ENCODE measurements at regions not wholly inside any gene's neighbourhood (a gene's known extent, or its start where the extent isn't known, plus 50 kb on each side); places are given as distances from the start of the nearest gene placed in this dataset.
"Not testable (repeated sequence)": the region's sequence is repeated elsewhere in the genome, so short reads cannot be mapped to it uniquely, and the experiment has no call there.

DNA sequence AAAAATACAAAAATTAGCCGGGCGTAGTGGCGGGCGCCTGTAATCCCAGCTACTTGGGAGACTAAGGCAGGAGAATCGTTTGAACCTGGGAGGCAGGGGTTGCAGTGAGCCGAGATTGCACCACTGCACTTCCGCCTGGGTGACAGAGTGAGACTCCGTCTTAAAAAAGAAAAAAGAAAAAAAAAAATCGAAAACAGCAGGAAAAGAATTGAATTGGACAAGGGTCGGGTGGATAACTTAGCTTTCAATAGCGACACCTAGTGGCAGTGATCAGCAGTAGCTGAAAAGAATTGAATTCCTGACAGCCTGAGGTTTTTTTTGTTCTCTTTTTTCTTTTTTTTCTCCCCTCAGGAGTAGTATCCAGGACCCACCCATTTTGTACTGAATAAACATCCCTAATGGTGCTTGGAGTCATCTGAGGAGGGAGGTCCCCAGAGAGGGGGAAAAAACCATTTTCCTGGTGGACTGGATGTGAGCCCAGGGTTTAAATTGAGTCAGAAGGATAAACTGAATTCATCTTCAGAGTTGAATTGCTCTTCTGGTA, 55.1 kb downstream of the CYCS start:
- peak; percentile 60 for ATAC-seq

DNA sequence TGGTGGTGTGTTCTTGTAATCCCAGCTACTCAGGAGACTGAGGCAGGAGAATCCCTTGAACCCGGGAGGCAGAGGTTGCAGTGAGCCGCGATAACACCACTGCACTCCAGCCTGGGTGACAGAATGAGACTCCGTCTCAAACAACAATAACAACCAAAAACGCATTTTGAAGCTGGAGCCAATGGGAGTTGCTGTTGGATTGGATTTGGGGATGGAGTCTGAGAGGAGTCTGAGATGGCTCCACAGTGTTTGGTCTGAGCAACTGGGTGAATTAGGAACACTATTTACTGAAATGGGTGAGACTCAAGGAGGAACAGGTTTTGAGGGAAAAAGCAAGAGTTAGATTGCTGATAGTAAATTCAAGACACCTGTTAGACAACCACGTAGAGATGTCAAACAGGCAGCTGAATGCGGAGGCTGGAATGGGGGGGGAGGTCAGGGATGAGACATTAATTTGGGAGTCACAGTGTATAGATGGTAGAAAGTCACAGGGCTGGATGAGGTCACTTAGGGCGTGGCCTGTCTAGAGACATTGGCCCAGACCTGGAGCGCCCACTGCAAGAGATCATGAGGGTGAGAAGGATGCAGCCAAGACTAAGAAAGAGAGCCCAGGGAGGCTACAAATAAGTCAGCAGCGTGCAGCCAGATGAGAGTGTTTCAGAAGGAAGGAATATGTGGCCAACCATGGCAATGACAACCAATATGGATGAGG, 56.4 kb downstream of the CYCS start:
- ATAC-seq = peak; percentile 50

DNA sequence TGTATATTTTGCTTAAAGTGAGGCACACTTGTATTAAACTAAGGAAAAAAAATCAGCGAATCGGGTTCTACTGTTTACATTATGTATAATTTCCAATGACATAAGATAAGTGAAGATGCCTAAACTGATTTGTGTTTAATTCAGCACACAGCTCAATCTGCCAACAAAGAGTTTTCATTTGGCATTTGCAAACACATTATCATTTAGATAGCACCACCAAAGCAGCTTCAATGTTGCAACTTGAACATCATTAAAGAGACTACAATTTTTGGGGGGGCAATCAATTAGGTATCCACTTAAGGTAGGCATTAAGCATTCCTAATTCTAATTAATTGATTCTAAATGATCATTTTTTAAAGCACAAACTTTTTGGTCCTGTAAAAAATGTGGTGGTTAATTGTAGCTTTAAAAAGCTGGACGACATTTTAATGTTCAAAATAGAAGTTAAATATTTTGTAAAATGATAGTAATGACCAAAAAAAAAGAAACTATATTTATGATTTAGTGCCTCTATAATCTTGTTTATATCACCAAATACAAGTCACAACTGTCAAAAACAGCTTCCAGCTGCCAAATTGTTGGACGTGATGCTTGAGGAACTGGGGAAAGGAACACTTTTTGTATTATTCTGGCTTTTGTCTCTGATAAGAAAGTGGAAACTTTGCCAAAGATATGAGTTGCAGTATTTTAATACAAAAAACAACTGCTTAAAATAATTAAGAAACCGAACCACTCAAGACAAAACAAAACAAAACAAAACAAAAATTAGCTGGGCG, 57.1 kb downstream of the CYCS start:
- ATAC-seq = no peak

DNA sequence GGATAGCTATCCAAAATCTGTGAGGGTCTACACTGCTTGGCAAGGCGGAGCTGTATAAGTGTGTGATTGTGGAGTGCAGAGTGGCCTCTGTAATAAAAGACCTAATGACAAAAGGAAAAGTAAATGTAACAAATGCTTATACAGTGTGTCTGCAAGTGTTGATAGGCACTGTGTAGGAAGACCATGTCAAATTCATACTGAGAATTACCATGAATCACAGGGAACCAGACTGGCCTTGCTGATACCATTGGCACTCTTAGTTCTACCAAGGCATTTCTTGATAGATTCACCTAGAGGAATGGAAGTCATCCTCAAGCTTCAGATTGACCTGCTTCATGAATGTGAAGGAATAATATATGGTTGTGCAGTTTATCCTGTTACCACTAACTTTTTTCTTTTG, 58.8 kb downstream of the CYCS start:
- ATAC-seq = no peak

DNA sequence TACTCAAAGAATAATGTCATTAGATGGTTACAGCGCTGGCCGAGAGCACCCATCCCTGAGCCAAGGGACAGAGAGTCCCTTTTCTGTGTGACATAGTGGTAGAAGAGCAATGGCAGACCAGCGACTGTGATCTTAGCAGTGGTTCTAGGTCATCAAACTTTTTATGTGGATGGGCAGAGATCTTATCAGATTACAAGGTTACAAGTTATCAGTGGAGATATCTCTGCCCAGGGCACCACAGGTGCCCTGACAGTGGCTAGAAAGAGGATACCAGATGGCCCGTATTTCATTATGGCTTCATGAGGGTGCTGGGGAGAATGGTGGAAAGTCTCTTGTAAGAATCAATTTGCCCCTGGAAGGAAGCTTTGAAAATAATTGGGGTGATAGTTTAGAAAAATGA, 62.7 kb downstream of the CYCS start:
- no peak for ATAC-seq

DNA sequence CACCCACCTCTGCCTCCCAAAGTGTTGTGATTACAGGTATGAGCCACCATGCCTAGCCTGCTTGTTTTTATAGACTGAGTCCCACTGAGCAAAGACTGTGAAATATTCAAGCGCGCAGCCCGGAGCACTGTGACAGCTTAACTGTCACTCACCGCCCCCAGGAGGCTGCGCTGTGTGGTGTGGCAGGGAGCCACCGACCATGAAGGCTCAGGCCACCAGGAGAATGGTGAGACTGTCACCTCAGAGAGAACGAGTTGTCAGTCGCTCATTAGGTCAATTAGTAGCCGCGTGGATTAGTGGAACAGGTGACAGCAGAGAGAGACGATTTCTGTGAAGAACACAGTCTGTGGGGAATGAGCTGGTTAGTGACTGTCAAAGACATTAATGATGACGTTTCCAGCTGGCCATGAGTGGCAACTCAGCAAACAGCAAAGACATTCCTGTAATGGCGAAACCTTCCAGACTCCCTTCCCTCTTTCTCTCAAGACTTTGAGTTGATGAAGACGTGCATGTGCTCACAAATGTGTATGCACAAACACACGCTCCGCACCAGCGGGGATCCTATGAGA, 64.5 kb downstream of the CYCS start:
- ATAC-seq = no peak

DNA sequence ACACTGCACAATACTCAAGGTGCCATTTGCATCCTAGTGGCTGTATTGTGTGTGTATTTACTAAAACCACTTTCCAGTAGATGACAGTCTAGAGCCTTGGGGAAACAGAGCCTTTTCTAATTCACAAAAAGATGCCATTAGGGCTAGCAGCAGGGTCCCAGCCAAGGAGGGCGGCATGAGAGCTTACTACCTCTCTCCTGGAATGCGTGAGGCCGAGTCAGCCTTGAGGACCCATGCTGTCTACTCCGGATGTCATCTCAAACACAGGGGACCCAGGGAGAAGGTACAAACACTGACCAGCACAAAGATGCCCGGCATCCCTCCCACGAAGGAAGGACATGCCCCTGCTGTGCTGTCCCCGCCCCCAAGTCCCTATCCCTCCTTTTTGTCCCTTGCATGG, 65.5 kb downstream of the CYCS start:
- ATAC-seq = no peak

DNA sequence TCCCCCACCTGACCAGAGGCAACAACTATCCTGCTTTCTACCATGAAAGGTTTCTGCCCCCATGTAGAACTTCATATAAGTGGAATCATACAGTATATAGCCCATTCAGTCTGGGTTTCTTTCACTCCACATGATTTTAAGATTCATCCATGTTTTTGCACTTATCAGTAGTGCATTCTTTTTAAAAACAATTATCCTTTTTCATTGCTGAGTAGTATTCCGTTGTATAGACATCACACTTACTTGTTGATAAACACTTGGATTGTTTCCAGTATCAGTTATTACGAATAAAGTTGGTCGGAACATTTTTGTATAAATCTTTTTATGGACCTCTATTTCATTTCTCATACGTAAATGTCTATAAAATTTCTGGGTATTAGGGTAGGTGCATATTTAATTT, 68.7 kb downstream of the CYCS start:
- ATAC-seq = no peak

DNA sequence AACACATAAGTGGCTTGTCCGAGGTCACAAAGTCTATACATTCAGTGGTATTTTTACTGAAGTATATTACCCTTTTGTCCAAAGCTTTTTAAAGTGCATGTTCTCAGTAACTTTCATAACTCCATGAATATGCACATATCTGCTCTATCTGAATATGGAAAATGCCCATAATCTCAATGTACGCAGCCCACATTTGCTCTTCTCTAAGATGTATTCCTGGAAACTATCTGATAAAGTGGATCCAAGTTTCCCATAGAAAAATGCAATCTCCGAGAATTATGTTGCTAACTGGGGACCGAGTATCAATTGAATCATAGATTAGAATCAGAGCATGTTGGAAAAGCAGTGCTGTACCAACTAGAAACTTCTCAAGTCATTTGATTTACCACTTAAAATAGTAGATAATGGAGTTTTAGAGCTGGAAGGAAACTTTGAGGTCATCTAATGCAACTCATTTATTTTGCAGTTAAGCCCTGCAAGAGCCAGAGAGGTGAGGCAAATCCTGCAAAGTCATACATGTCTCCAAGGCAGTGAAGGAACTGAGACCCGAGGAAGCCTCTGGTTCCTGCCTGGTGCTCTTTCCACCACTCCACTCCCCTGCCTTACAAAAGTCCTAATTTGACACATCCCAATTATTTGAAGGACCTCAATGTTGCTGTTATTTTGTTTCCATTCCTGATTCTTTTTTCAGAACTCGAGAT, 69.4 kb downstream of the CYCS start:
- ATAC-seq = no peak

DNA sequence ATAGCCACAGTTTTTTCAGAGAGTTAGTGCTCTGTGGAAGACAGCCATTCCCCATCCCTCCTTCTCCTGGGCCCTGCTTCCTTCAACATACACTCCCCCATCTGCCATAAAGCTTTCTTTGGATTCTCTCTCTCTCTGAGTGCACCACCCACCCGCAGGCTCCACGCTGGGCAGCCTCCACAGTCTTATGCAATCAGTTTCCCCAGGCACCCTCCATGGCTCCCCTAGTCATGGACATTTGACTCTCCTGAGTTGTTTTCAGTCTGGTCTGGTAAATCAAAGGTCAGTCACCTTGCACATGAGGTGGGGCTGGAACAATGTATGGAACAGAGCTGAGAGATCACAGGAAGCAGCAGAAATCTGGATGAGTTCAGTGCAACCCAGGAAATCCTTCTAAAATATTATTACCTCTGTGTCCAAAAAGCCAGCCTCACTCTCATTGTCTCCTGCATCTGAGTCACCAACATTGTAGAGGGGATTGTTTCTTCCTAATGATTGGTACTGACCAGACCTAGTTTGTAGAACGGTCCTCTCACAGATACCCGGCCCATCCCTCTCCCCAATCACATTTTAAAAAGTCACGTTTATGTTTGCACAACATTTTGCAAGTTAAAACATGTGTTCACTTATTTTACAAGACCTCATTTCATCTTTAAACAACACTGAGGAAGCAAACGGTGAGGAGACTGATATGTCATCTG, 70.1 kb downstream of the CYCS start:
- ATAC-seq = no peak

DNA sequence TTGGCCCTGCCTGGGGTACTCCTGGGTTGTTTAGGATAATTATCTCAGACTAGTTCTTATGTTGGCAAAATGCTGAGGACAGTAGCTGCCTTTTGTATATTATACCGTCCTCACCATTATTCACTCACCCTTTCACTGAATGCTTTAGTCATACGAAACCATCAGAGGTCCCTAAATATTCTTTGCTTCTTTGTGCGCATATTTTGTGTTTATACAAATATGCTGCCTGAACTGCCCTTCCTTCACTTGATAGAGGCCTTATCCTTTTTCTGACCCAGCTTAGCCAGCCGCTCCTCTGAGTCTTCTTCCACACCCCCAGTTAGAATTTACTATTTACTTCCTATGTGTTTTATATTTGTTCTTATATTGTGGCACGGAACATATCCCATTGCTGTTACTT, 70.2 kb upstream of the OSBPL3 start:
- ATAC-seq = no peak

DNA sequence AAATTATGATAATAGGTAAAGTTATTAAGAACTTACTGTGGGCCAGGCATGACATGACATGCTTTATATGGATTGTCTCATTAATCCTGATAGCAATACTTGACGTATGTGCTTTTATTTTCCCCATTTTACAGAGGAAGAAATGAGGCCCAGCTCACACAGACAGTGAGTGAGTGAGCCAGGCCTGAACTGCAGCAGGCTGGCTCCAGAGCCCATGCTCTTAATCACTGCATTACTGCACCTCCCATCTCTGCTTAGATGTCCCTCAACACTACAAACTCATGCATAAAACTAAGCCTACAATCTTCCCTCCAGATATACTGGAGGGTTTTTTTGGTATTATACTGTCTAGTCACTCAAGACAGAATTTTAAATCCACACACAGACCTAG, 68.5 kb upstream of the OSBPL3 start:
- peak; percentile 55 for ATAC-seq

DNA sequence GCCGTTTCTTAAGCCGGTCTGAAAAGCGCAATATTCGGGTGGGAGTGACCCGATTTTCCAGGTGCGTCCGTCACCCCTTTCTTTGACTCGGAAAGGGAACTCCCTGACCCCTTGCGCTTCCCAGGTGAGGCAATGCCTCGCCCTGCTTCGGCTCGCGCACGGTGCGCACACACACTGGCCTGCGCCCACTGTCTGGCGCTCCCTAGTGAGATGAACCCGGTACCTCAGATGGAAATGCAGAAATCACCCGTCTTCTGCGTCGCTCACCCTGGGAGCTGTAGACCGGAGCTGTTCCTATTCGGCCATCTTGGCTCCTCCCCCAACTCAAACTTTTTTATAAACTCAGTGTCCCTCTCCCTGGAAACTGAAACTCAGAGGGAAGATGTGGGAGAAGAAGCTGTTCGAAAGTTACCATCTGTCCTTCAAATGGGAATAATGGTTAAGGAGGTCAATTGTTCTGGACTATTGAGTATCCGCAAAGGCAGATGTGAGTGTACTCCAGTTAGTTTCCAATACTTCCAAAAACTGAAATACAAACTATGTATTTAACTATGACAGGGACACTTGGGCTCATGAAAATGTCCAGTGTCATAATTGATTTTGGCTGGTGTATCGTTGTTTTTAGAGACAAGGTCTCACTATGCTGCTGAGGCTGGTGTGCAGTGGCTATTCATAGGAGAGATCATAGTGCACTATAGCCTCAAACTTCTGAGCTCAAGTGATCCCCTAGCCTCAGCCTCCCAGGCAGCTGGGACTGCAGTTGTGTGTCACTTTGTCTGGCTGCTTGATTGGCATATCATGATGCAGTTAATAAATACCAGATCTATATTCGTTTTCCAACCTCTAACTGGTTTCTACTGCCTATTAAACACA, 67.8 kb upstream of the OSBPL3 start:
- not testable (repeated sequence) for ATAC-seq

DNA sequence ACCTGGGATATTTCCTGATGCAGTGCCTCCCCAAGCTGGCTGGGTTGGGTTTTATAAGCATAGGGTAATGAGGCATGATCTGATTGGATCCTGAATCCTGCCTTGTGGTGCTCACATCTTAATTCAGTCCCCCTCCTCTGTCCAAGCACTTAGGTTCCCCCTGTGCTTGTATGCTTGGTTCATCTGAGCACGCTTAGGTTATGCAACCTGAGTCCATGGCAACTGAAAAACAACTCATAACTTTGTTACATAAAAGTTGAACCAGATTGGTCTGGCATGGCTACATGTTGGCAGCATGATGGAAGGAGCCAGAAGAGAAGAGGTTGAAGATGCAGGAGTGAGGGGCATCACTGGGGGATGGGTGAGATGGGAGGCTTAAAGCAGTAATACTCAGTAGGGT, 57.3 kb upstream of the OSBPL3 start:
- no peak for ATAC-seq

DNA sequence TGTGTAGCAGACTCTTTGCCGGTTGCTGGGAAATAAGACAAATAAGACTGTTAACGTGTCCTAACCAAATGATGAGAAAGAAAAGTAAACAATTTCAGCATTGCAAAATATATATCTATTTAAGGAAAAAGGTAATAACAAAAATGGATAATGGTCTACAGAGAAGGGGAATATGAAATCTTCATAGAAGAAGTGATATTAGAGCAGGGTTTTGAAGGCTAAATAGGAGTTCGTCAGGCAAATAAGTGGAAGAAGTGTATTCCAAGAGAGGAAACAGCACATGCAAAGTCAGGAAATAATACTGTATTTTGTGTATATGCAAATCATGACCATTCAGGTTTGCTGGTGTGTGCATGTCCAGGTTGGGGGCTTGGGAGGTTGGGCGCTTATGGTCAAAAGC, 55.3 kb upstream of the OSBPL3 start:
- no peak for ATAC-seq

DNA sequence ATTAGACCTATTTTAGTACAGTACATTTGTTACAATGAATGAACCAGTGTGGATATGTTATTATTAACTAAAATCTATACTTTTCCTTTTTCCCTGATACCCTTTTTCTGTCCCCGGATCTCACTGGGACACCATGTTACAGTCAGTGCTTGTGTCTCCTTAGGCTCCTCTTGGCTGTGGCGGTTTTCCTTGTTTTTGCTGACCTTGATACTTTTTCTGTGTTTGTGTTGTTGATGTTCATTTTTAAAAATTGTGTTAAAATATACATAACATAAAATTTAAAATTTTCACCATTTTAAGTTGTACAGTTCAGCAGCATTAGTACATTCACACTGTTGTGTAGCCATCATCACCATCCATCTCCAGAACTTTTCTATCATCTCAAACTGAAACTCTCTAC, 54.2 kb upstream of the OSBPL3 start:
- no peak for ATAC-seq

DNA sequence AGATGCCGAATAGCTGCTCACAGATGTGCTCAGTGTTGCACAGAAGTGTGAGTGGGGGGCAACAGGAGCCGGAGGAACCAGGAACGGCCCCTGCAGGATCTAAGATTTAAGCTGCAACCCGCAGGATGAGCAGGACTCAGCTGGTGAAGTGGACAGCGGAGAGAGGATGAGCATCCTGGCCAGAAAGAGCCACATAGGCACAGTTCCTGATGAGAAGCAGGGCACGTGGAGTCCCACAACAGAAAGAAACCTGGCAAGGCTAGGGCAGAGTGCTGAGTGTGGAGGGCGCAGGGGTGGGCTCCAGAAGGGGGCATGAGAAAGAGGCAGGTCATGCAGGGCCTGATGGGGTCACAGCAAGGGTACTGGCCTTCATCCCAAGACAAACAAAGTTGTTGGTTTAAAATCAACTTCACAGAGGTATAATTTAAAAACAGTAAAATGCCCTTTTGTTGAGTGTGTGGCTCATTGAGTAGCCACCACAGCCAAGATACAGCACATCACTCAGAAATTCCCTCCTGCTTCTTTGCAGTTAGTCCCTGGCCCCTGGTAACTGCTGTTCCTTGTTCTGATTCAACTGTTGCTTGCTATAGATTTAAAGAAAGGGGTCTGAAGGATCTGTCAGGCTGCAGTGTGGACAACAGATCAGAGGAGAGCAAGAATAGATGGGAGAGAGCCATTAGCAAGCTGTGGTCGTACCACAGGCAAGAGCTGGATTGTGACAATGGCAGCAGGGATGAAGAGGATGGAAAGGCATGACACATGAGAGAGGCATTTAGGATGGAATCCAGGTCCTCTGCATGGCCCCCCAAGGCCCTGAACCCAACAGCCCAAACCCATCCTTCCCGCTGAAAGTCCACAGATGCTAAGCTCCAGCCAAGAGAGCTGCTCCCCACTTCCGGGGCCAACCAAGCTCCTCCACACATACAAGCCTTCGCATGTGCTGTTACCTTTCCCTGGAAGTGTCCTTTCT, 53.1 kb upstream of the OSBPL3 start:
- no peak for ATAC-seq

DNA sequence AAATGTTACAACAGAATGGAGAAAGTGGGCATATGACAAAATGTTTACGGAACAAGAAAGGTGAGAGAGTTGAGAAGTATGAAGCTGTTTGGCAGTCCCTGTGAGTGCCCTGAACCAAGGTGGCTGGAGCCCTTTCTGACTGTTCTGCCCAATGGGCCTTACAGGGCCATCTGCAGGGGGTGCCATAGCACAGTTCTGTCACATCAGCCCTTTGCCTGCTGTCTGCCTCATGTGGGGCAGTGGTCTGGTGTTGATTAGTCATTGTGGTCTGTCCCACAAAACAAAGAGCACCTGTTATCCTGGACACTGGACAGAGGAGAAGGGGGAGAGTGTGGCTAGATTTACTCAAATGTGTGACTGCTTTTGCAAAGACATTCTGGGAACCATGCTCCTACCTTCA, 51.5 kb upstream of the OSBPL3 start:
- ATAC-seq = no peak

DNA sequence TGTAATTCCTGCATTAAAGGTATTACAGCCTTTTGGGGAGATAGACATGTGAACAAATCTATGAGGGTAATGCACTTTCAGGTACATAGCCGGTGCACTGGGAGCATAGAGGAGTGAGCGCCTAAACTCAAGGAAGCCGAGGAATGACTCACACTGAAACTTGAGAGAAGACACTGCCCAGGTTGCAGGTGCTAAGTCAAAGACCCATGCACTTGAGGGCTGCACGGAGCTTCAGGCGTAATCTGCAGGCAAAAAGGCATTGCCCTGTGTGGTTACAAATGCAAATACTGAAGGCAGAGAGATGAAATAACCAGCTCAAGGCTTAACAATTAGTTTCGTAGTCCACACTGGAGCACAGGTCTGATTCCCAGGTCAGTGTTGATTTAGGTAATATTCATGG, 51.0 kb upstream of the OSBPL3 start:
- peak; percentile 45 for ATAC-seq

All from esophagus mucosa (tissue), 1 donor.